ENCODE measurements at regions not wholly inside any gene's neighbourhood (a gene's known extent, or its start where the extent isn't known, plus 50 kb on each side); places are given as distances from the start of the nearest gene placed in this dataset.

DNA sequence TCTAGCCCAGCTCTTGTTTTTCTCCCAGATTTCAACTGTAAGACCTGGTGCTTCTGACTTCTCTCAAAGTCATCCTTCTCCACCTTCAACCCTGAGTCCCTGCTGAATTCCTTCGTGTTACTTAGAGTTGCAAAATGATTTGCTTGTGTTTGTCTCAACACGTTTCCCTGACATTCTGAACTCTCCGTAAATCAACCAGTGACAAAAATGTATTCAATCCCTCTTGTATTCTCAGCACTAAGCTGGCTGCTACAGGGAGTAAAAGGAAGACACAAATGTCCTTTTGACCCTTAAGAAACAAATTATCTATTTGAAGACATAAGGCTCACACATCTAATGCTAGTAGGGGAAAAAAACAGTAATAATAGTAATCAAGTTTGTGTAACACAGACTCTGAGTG lies 514.0 kb upstream of the TMPO start:
- TF ChIP-seq, protein P1, sequence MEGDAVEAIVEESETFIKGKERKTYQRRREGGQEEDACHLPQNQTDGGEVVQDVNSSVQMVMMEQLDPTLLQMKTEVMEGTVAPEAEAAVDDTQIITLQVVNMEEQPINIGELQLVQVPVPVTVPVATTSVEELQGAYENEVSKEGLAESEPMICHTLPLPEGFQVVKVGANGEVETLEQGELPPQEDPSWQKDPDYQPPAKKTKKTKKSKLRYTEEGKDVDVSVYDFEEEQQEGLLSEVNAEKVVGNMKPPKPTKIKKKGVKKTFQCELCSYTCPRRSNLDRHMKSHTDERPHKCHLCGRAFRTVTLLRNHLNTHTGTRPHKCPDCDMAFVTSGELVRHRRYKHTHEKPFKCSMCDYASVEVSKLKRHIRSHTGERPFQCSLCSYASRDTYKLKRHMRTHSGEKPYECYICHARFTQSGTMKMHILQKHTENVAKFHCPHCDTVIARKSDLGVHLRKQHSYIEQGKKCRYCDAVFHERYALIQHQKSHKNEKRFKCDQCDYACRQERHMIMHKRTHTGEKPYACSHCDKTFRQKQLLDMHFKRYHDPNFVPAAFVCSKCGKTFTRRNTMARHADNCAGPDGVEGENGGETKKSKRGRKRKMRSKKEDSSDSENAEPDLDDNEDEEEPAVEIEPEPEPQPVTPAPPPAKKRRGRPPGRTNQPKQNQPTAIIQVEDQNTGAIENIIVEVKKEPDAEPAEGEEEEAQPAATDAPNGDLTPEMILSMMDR (conservative IDR thresholded peaks at IDR 0.05; ENCODE audit: low read length) = no peak
- no peak for DNase-seq (ENCODE audit: low read depth)

GRCh38 chr12:98002887-98003493 lies 512.4 kb upstream of the TMPO start:
- TF ChIP-seq, protein P1 (conservative IDR thresholded peaks at IDR 0.05; ENCODE audit: low read length) = peak; percentile 53
- no peak overlapping the region for H3K4me3 ChIP-seq (ENCODE audit: low read length)
- peak; percentile 17 for DNase-seq (ENCODE audit: low read depth)

More for the DNA sequence above, 514.0 kb upstream of the TMPO start:
- no peak overlapping the region for H3K4me3 ChIP-seq (ENCODE audit: low read length)

GRCh38 chr12:98007963-98008362 lies 507.4 kb upstream of the TMPO start:
- DNase-seq (ENCODE audit: low read depth) = no peak
- H3K4me3 ChIP-seq (ENCODE audit: low read length) = no peak overlapping the region
- TF ChIP-seq, protein P1 (conservative IDR thresholded peaks at IDR 0.05; ENCODE audit: low read length) = no peak

GRCh38 chr12:98013560-98013959 lies 501.8 kb upstream of the TMPO start:
- no peak overlapping the region for H3K4me3 ChIP-seq (ENCODE audit: low read length)
- no peak for DNase-seq (ENCODE audit: low read depth)

GRCh38 chr12:98018836-98019235 lies 496.6 kb upstream of the TMPO start:
- no peak overlapping the region for H3K4me3 ChIP-seq (ENCODE audit: low read length)
- DNase-seq (ENCODE audit: low read depth) = no peak
- TF ChIP-seq, protein P1 (conservative IDR thresholded peaks at IDR 0.05; ENCODE audit: low read length) = no peak

More at GRCh38 chr12:98013560-98013959, 501.8 kb upstream of the TMPO start:
- TF ChIP-seq, protein P1 (conservative IDR thresholded peaks at IDR 0.05; ENCODE audit: low read length) = no peak

GRCh38 chr12:98020376-98020775 lies 495.0 kb upstream of the TMPO start:
- no peak overlapping the region for H3K4me3 ChIP-seq (ENCODE audit: low read length)
- TF ChIP-seq, protein P1 (conservative IDR thresholded peaks at IDR 0.05; ENCODE audit: low read length) = no peak
- DNase-seq (ENCODE audit: low read depth) = no peak

GRCh38 chr12:98022961-98023360 lies 492.4 kb upstream of the TMPO start:
- no peak overlapping the region for H3K4me3 ChIP-seq (ENCODE audit: low read length)
- TF ChIP-seq, protein P1 (conservative IDR thresholded peaks at IDR 0.05; ENCODE audit: low read length) = no peak
- DNase-seq (ENCODE audit: low read depth) = no peak

All from AG10803 (cell line).